Gastrocnemius medialis (tissue), 4 donors: ENCODE measurements at regions not wholly inside any gene's neighbourhood (a gene's known extent, or its start where the extent isn't known, plus 50 kb on each side); places are given as distances from the start of the nearest gene placed in this dataset.

Experiments
- ATAC-seq, 2 donors: fragments of 150-250 bp; one replicate each; pipeline ENCODE4 v1.9.1; 2016
- DNase-seq, 2 donors: peaks; one replicate each; pipeline ENCODE4 v3.0.0-alpha.2; 2019
- H3K27ac ChIP-seq, 4 donors: fragments of 200-600 bp; sonication (generic); 1 replicate in 1 of 4; 2 replicates in 3 of 4; pipeline ENCODE4 v1.5.1; 2016 to 2018; ENCODE audit warnings: mild to moderate bottlenecking in 2 of 4, moderate library complexity in 1 of 4
- H3K27me3 ChIP-seq, 3 donors: fragments of 200-600 bp; sonication (generic) in 2 of 3; 1 replicate in 1 of 3; 2 replicates in 2 of 3; pipeline versions ENCODE4 v1.5.1 to v1.6.0; 2016 to 2019; ENCODE audit warnings: mild to moderate bottlenecking in 1 of 3, moderate library complexity in 1 of 3
- H3K36me3 ChIP-seq, 2 donors: fragments of 200-600 bp; sonication (generic) in 1 of 2; one replicate each; pipeline ENCODE4 v1.5.1; 2017 to 2018
- H3K4me1 ChIP-seq, 2 donors: fragments of 200-600 bp; sonication (generic) in 1 of 2; one replicate each; pipeline ENCODE4 v1.5.1; 2016 to 2017; ENCODE audit warnings: mild to moderate bottlenecking in 2 of 2
- H3K4me3 ChIP-seq, 4 donors: fragments of 200-600 bp; sonication (generic) in 3 of 4; 1 replicate in 1 of 4; 2 replicates in 3 of 4; pipeline ENCODE4 v1.5.1; 2016 to 2019; ENCODE audit warnings: mild to moderate bottlenecking in 2 of 4
- H3K9me3 ChIP-seq, 3 donors: fragments of 200-600 bp; sonication (generic) in 2 of 3; 1 replicate in 1 of 3; 2 replicates in 2 of 3; pipeline ENCODE4 v1.5.1; 2016 to 2019
- POLR2A ChIP-seq, 2 donors: fragments of 450-650 bp; IDR thresholded peaks; one replicate each; pipeline ENCODE4 v1.6.1; 2017; ENCODE audit warnings: antibody characterized with exemption in 2 of 2, mild to moderate bottlenecking in 2 of 2, moderate library complexity in 2 of 2
- in situ Hi-C, 4 donors: fragments of 200-750 bp; cut with MboI; loops; one replicate each; pipeline versions ENCODE4 v1.15.0 to v1.8.0; 2017; ENCODE audit warnings: low sequenced_read_pairs in 4 of 4
- intact Hi-C: fragments of 100-400 bp; cut with DNase I; formaldehyde crosslinking; loops from one replicate; pipeline ENCODE4 v1.15.1; 2023; ENCODE audit warnings: low total_unique reads
- TF ChIP-seq, protein P1 (sequence below), 5 experiments: fragments of 450-650 bp in 3 of 5; fragments of 200-600 bp in 2 of 5; sonication (generic) in 2 of 5; IDR thresholded peaks in 4 of 5; conservative IDR thresholded peaks in 1 of 5; 1 replicate in 4 of 5; 2 replicates in 1 of 5; pipeline ENCODE4 v1.5.1; 2016 to 2019; ENCODE audit warnings: antibody characterized with exemption in 5 of 5, mild to moderate bottlenecking in 3 of 5, moderate library complexity in 3 of 5

DNA sequence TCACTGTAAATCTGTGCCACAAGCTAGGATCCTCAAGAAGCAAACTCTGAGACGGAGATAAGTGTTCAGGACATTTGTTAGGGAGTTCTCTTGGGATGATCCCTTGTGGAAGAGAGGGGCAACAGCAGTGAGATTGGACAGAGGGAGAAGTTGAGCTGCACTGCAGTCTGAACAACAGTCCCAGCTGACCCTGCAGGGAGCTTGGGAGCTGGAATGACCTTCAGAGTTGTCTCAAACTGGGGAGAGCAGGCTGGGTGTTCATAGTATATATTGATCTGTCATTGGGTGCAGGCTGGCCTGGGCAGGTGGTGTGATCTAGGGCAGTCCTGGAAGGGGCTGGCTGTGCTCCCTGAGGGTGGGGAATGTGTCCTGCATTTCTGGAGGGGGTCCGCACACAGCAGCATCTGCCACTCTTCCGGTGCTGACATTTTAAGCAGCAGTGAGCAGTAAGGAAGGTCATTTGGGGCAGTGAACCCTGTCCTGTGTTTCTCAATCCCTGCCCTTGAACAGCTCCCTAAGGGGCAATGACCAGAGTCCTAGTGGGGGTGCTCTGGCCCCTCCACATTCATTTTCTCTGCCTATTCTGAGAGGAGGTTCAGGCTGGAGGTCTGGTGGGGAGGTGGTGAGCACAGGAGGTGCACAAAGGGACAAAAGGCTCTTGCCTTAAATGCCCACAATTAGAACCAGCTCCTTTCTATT lies 90.2 kb upstream of the PPM1J start:
- no peak overlapping the region for H3K27ac ChIP-seq
- in situ Hi-C loops (loop anchor here in 3 of 4 donors (5.0 kb wide), 1 partner anchor 88 kb away; the partner anchor contains the start of gene PPM1J (in 3 of the 3)), intact Hi-C loops (loop anchor here (5.0 to 10.0 kb wide), 3 partner anchors 191 to 408 kb away; partner anchors contain the start of genes CAPZA1, CTTNBP2NL, LRIG2 and ST7L)
- H3K36me3 ChIP-seq: no peaks in the 10 kb centered on the region
- ATAC-seq (no peak), DNase-seq (no peak)
- H3K9me3 ChIP-seq: no peaks in the 10 kb centered on the region
- peaks cover 13 to 23% of the 10 kb centered on the region in 2 donors for H3K4me1 ChIP-seq
- no peaks in the 10 kb centered on the region for H3K27me3 ChIP-seq
- TF ChIP-seq POLR2A (IDR thresholded peaks at IDR 0.05): no peak
- TF ChIP-seq, protein P1, sequence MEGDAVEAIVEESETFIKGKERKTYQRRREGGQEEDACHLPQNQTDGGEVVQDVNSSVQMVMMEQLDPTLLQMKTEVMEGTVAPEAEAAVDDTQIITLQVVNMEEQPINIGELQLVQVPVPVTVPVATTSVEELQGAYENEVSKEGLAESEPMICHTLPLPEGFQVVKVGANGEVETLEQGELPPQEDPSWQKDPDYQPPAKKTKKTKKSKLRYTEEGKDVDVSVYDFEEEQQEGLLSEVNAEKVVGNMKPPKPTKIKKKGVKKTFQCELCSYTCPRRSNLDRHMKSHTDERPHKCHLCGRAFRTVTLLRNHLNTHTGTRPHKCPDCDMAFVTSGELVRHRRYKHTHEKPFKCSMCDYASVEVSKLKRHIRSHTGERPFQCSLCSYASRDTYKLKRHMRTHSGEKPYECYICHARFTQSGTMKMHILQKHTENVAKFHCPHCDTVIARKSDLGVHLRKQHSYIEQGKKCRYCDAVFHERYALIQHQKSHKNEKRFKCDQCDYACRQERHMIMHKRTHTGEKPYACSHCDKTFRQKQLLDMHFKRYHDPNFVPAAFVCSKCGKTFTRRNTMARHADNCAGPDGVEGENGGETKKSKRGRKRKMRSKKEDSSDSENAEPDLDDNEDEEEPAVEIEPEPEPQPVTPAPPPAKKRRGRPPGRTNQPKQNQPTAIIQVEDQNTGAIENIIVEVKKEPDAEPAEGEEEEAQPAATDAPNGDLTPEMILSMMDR (IDR thresholded peaks at IDR 0.05 in 4 of 5, conservative IDR thresholded peaks at IDR 0.05 in 1 of 5): no peak
- no peak overlapping the region for H3K4me3 ChIP-seq

DNA sequence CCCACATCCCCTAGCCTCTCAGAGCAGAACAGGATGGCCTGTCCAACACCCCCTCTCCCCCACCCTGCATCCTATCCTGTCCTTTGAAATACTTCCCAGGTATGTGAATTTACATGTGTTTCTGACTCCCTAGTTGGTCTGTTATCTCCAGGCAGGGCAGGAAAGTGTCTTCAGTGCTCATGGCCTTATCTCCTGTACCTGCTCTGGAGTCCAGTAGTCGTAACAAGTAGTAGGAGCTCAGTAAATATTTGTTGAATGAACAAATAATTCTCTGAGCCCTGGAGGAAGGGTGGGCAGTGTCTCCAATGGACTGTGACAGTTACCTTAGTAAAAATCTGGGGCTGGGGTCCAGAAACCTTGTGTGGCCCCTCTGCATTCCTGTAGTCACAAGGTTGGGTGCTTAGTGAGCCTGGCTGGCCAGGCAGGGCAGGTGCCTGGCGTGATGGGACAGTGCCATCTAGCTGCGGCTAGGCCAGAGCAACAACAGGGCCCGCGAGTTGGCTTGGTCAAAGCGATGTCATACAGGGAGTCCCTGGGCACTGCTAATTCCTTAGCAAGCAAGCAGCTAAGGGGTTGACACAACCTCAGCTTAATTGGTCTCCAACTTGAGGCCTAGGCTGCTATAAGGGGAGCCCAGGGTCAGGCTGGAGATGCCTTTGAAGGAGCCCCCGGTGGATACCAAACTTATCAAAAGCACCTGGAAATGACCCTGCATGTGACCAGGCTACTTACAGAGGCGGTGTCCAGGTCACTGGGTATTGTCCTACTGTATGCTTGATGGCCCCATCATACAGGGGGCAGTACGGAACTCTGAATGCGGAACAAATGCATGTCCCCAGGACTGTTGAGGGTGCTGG lies 89.0 kb upstream of the PPM1J start:
- Histone ChIP-seq H3K4me1 (peaks cover 12 to 19% of the 10 kb centered on the region in 2 donors), H3K9me3 (no peaks in the 10 kb centered on the region), H3K27me3 (no peaks in the 10 kb centered on the region), H3K4me3 (no peak overlapping the region), H3K27ac (no peak overlapping the region), H3K36me3 (no peaks in the 10 kb centered on the region)
- in situ Hi-C loops: loop anchor here in 1 of 4 donors (5.0 kb wide), 1 partner anchor 87 kb away; the partner anchor contains the start of gene PPM1J
- peak; percentile 50 to 65 for ATAC-seq
- intact Hi-C loops: loop anchor here (1.0 to 10.0 kb wide), 3 partner anchors 88 to 271 kb away; partner anchors contain the start of genes CAPZA1, LRIG2 and ST7L
- DNase-seq: peak; percentile 52 to 63
- TF ChIP-seq, protein P1 (IDR thresholded peaks at IDR 0.05 in 4 of 5, conservative IDR thresholded peaks at IDR 0.05 in 1 of 5): peak; percentile 64 to 84 (median 79)
- no peak for TF ChIP-seq POLR2A (IDR thresholded peaks at IDR 0.05)

DNA sequence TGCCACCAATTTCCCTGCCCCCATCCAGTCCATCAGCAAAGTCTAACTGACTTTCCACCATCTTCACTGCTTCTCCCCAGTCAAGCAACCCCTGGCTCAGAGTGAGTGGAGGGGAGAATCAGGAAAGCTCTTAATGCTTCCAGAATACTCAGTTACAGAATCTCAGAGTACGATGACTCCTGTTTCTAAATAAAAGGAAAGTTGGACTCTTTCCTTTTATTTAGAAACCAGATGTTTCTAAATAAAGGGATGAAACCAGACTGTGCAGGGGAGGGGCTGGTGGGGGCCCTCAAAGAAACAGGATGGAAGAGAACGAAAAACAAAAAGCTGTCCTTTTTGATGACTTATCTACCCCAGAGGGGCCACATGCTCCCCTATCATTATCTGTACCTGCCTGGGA lies 85.2 kb upstream of the PPM1J start:
- in situ Hi-C loops: loop anchor here in 1 of 4 donors (5.0 kb wide), 1 partner anchor 83 kb away; the partner anchor contains the start of gene PPM1J
- no peaks in the 10 kb centered on the region for H3K4me1 ChIP-seq
- TF ChIP-seq, protein P1 (IDR thresholded peaks at IDR 0.05 in 4 of 5, conservative IDR thresholded peaks at IDR 0.05 in 1 of 5): no peak
- no peak for TF ChIP-seq POLR2A (IDR thresholded peaks at IDR 0.05)
- no peak overlapping the region for H3K4me3 ChIP-seq
- no peaks in the 10 kb centered on the region for H3K27me3 ChIP-seq
- ATAC-seq: no peak
- H3K36me3 ChIP-seq: no peaks in the 10 kb centered on the region
- H3K27ac ChIP-seq: no peak overlapping the region
- no peak for DNase-seq
- no peaks in the 10 kb centered on the region for H3K9me3 ChIP-seq
- intact Hi-C loops: loop anchor here (10.0 kb wide), 2 partner anchors 185 to 275 kb away; partner anchors contain the start of genes CAPZA1, LRIG2 and ST7L

DNA sequence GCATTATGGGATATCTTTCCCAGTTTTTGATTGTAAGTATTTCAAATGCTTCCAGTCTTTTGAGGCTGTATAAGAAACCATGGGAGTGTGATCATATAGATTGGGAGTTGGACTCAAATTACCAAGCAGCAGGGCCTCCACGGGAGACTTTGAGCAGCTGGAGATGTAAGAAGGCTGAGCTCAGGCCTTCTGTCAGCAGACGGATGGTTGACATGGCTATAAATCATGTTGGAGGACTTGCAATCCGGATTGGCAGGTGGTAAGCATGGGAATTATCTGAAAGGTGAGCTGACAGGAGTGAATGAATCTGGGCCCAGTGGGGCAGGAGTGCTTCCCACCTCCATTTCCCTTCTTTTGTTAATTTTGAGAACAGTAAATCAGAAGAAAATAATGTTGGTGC lies 83.2 kb upstream of the PPM1J start:
- H3K4me1 ChIP-seq: no peaks in the 10 kb centered on the region
- no peaks in the 10 kb centered on the region for H3K27me3 ChIP-seq
- DNase-seq (no peak), ATAC-seq (no peak)
- no peaks in the 10 kb centered on the region for H3K36me3 ChIP-seq
- TF ChIP-seq POLR2A (IDR thresholded peaks at IDR 0.05): no peak
- TF ChIP-seq, protein P1 (IDR thresholded peaks at IDR 0.05 in 4 of 5, conservative IDR thresholded peaks at IDR 0.05 in 1 of 5): no peak
- no peak overlapping the region for H3K4me3 ChIP-seq
- intact Hi-C loops: no loop called here
- no peaks in the 10 kb centered on the region for H3K9me3 ChIP-seq
- in situ Hi-C loops: loop anchor here in 1 of 4 donors (10.0 kb wide), 1 partner anchor 63 kb away; no protein-coding TSS in a partner anchor
- no peak overlapping the region for H3K27ac ChIP-seq
